ENCODE measurements at regions not wholly inside any gene's neighbourhood (a gene's known extent, or its start where the extent isn't known, plus 50 kb on each side); places are given as distances from the start of the nearest gene placed in this dataset.

DNA sequence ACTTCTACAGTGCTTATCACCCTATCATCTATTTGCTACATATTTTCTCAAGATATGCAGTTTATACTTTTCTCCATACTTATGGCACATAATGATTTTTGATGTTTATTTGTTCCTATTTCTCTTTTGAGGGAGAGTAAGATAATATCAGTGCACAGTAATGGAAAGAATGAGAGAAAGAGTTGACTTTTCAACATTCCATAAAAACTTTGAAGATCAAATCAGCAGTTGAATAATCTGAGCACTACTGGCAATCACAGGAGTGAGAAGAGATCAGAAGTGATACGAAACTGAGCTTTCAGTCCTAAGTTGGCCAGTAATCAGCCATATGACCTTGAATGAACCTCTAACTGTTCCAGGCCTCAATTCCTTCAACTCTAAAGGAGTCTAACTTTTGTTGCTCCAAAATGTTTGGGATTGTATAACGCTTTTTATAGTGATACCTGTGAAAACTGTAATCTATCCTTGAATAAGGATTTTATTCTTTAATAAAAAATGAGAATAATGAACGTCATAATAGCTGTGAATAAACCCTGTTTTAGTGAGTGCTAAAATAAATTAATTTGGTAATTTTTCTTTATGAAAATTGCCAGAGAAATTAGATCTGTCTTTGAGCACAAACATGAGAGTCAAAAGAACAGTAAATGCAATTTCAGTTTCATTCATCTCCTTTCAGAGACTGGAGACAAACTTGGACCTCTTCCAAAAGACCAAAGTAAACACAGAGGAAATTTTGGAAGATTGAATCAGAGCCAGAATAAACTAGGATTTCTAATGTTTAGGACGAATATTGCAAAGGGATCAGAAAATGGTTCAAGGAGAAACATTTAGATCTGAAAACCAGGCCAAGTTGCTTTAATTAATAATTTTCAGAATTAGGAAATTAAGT is 309.9 kb downstream of the ADGRL2 start:
- no peak overlapping the region for H3K27ac ChIP-seq
- TF ChIP-seq, protein P1, sequence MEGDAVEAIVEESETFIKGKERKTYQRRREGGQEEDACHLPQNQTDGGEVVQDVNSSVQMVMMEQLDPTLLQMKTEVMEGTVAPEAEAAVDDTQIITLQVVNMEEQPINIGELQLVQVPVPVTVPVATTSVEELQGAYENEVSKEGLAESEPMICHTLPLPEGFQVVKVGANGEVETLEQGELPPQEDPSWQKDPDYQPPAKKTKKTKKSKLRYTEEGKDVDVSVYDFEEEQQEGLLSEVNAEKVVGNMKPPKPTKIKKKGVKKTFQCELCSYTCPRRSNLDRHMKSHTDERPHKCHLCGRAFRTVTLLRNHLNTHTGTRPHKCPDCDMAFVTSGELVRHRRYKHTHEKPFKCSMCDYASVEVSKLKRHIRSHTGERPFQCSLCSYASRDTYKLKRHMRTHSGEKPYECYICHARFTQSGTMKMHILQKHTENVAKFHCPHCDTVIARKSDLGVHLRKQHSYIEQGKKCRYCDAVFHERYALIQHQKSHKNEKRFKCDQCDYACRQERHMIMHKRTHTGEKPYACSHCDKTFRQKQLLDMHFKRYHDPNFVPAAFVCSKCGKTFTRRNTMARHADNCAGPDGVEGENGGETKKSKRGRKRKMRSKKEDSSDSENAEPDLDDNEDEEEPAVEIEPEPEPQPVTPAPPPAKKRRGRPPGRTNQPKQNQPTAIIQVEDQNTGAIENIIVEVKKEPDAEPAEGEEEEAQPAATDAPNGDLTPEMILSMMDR (conservative IDR thresholded peaks at IDR 0.05), result no peak
- no peak for TF ChIP-seq ZFX (IDR thresholded peaks at IDR 0.05)

- no peak for TF ChIP-seq ZFX (IDR thresholded peaks at IDR 0.05)
- TF ChIP-seq, protein P1 (conservative IDR thresholded peaks at IDR 0.05), result no peak
Observed at GRCh38 chr1:82108843-82109242, 308.1 kb downstream of the ADGRL2 start.

DNA sequence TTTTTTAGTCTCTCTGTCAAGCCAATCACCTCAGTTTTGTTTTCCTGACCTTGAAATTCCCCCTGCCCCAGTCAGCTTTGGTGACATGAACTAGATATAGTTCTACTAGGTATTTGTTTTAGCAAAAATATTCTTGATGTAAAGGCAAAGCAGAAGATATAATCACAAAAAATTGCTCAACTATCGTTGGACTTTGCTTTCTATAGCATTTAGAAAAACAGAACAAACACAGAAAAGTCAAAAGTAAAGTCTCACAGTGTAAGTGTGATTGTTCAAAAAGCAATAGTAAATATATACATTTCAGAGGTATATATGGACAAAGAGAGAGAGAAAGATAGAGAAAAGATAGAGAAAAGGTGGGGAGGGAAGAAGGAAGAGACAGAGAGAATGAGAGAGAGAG is 305.9 kb downstream of the ADGRL2 start:
- TF ChIP-seq ZFX (IDR thresholded peaks at IDR 0.05), result no peak
- TF ChIP-seq, protein P1 (conservative IDR thresholded peaks at IDR 0.05), result no peak

More at GRCh38 chr1:82108843-82109242, 308.1 kb downstream of the ADGRL2 start:
- no peak overlapping the region for H3K27ac ChIP-seq

DNA sequence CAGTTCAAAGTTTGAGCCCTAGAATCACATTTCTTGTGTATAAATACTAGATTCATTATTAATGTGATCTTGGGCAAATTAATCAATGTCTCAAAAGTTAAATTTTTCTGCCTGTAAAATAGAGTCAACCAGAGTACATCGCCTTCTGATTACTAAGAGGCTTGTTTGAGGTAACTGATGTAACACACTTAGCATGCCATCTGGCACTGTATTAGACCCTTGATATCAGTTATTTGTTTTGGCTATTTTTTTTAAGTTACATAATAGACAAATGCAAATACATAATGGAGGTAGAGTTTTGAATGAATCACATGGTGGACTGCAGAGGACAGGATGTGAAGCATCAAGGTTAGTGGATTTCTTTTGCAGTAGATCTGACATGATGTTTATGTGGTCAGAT is 298.4 kb downstream of the ADGRL2 start:
- no peak overlapping the region for H3K27ac ChIP-seq
- no peak for TF ChIP-seq ZFX (IDR thresholded peaks at IDR 0.05)
- TF ChIP-seq, protein P1 (conservative IDR thresholded peaks at IDR 0.05), result no peak

More for the DNA sequence above, 305.9 kb downstream of the ADGRL2 start:
- H3K27ac ChIP-seq, result no peak overlapping the region

- TF ChIP-seq, protein P1 (conservative IDR thresholded peaks at IDR 0.05), result no peak
- no peak for TF ChIP-seq ZFX (IDR thresholded peaks at IDR 0.05)
Observed at GRCh38 chr1:82094136-82094535, 293.4 kb downstream of the ADGRL2 start.

GRCh38 chr1:82091729-82092128 is 291.0 kb downstream of the ADGRL2 start:
- no peak overlapping the region for H3K27ac ChIP-seq
- no peak for TF ChIP-seq ZFX (IDR thresholded peaks at IDR 0.05)
- TF ChIP-seq, protein P1 (conservative IDR thresholded peaks at IDR 0.05), result peak; percentile 30

More at GRCh38 chr1:82094136-82094535, 293.4 kb downstream of the ADGRL2 start:
- H3K27ac ChIP-seq, result no peak overlapping the region

GRCh38 chr1:82091265-82091664 is 290.5 kb downstream of the ADGRL2 start:
- TF ChIP-seq, protein P1 (conservative IDR thresholded peaks at IDR 0.05), result no peak
- no peak for TF ChIP-seq ZFX (IDR thresholded peaks at IDR 0.05)
- H3K27ac ChIP-seq, result no peak overlapping the region

Measured in C4-2B (cell line).